GM13976 (cell line): ENCODE measurements at regions not wholly inside any gene's neighbourhood (a gene's known extent, or its start where the extent isn't known, plus 50 kb on each side); places are given as distances from the start of the nearest gene placed in this dataset.
"Not testable (repeated sequence)": the region's sequence is repeated elsewhere in the genome, so short reads cannot be mapped to it uniquely, and the experiment has no call there.

Experiments
- DNase-seq: peaks from one replicate; pipeline ENCODE4 v3.0.0; 2012; ENCODE audit warnings: low spot score
- CTCF ChIP-seq: IDR thresholded peaks from 2 replicates; pipeline ENCODE4 v1.5.1; 2012; ENCODE audit warnings: borderline replicate concordance, mild to moderate bottlenecking; ENCODE audit not compliant: insufficient read depth; ENCODE audit errors: extremely low read depth, missing control alignments, control extremely low read depth
- in situ Hi-C: fragments of 300-500 bp; cut with MboI; formaldehyde crosslinking; loops from one replicate; pipeline ENCODE4 v1.12.0; 2022; ENCODE audit warnings: low sequenced_read_pairs, mixed read lengths, inconsistent platforms; ENCODE audit not compliant: unreplicated experiment

DNA sequence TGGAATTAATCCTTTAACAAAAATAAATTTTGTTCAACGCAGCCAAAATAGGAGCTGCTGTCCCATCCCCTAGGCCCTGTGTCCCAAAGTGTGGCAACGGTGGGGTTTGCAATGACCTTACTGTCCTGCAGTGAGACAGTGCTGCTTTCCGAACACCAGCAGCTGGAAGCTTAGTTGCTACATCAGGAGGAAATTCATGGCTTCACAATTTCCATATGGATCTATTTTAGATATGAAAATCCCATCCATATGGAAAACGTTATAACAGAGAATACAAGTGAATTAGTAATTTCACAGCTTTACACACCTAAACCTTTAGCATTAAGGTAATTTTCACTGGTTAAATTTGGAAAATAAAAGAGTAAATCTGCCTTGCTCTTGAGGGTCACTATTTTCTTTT is 396.3 kb upstream of the TENM3 start:
- in situ Hi-C loops = no loop called here
- no peak for TF ChIP-seq CTCF

GRCh38 chr4:181848357-181848756 is 394.8 kb upstream of the TENM3 start:
- in situ Hi-C loops = no loop called here
- DNase-seq = no peak
- no peak for TF ChIP-seq CTCF

More for the DNA sequence above, 396.3 kb upstream of the TENM3 start:
- no peak for DNase-seq

GRCh38 chr4:181849472-181849871 is 393.7 kb upstream of the TENM3 start:
- DNase-seq = no peak
- in situ Hi-C loops = no loop called here
- TF ChIP-seq CTCF = no peak

DNA sequence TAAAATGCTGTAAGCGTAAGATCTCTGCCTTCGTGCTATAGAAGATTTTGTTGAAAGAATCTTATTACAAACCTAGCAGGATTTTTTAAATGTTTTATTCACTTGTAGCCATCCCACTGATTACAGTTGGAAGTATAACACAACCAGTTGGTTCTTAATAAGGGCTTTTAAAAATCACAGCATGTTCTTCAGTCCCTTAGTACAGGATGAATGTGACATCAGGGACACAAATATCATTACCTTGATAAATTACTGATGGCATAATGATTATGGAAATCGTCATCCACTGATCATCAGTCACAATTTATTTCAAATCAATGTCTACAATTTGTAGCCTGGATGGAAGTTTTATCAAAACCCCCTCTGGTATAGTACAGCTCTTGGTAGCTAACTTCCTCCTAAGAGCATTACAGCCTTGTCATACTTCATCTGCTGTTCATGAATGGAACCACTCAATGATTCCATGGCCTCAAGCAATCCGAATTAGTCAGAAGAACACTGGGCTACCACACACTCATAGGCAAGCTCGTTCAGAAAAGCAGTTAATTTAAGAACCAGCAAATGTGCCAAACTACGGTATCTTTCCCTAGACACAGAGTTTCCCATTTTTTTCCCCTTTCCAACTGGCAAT is 389.2 kb upstream of the TENM3 start:
- TF ChIP-seq CTCF = no peak
- DNase-seq = no peak
- in situ Hi-C loops = no loop called here

DNA sequence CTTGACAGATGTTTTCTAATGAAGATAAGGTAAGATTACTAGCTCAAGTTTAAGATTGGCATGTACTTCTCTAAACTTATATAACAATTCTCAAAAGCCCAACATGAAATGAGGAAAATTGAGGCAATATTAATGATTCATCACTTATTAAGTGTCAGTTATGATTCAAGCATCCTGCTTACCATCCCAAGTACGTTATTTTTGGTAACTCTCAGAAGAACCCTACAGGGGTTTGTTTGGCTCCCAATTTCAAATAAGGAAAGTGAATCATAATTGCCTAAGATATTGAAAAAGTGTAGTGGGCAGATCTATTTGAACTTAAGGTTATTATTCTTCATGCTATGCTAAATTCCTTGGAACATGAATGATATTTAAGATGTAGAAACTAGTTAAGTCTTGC is 387.9 kb upstream of the TENM3 start:
- no peak for DNase-seq
- no peak for TF ChIP-seq CTCF
- in situ Hi-C loops = no loop called here

- in situ Hi-C loops, DNase-seq: not testable (repeated sequence)
Measured at GRCh38 chr4:181857471-181857870, 385.7 kb upstream of the TENM3 start.

DNA sequence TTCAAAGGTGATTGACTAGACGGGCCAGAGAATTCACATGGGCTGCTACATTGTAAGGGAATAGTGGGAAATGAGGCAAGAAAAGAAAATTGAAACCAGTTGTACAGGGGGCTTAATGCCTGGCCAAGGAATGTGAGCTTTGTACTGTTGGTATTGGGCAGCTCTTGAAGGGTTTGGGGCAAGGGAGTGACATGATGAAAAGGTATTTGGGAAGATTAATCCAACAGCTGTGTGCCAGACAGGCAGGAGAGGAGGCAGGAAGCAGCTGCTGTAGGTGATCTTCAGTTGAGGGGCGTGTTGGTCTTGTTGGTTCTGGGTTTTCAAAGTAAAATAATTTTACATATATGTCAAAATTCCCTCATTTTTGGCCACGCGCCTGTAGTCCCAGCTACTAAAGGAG is 384.5 kb upstream of the TENM3 start:
- TF ChIP-seq CTCF = no peak
- no peak for DNase-seq
- in situ Hi-C loops = no loop called here
